GM18870 (cell line): ENCODE measurements at regions not wholly inside any gene's neighbourhood (a gene's known extent, or its start where the extent isn't known, plus 50 kb on each side); places are given as distances from the start of the nearest gene placed in this dataset.

ENCODE experiments used
- ATAC-seq: cut with Tn5 transposase; IDR thresholded peaks from one replicate; pipeline ENCODE4 v1.9.1; 2021; ENCODE audit warnings: moderate library complexity; ENCODE audit not compliant: unreplicated experiment

GRCh38 chr6:142679907-142680700 is 264.9 kb downstream of the HIVEP2 start:
- ATAC-seq: no peak

GRCh38 chr6:142681099-142681498 is 263.9 kb downstream of the HIVEP2 start:
- ATAC-seq: no peak

- ATAC-seq: no peak
These were observed 262.0 kb downstream of the HIVEP2 start for GRCh38 chr6:142682985-142683384.

- no peak for ATAC-seq
These were observed 261.2 kb downstream of the HIVEP2 start for GRCh38 chr6:142683714-142684141.

- no peak for ATAC-seq
These were observed 260.6 kb downstream of the HIVEP2 start for GRCh38 chr6:142684371-142684770.

GRCh38 chr6:142685852-142686506 is 259.0 kb downstream of the HIVEP2 start:
- ATAC-seq: no peak

GRCh38 chr6:142686507-142686887 is 258.5 kb downstream of the HIVEP2 start:
- no peak for ATAC-seq

- no peak for ATAC-seq
These were observed 252.0 kb downstream of the HIVEP2 start for GRCh38 chr6:142692942-142693341.

- ATAC-seq: no peak
These were observed 251.5 kb downstream of the HIVEP2 start for GRCh38 chr6:142693441-142693840.

GRCh38 chr6:142694054-142694453 is 250.9 kb downstream of the HIVEP2 start:
- no peak for ATAC-seq

GRCh38 chr6:142695016-142695415 is 250.0 kb downstream of the HIVEP2 start:
- no peak for ATAC-seq

GRCh38 chr6:142696123-142697000 is 248.6 kb downstream of the HIVEP2 start:
- no peak for ATAC-seq

- no peak for ATAC-seq
These were observed 248.0 kb downstream of the HIVEP2 start for GRCh38 chr6:142697001-142697335.

- no peak for ATAC-seq
These were observed 247.1 kb downstream of the HIVEP2 start for GRCh38 chr6:142697922-142698321.

- ATAC-seq: no peak
These were observed 246.2 kb downstream of the HIVEP2 start for GRCh38 chr6:142698751-142699150.

- ATAC-seq: no peak
These were observed 245.6 kb downstream of the HIVEP2 start for GRCh38 chr6:142699391-142699790.

- ATAC-seq: no peak
These were observed 244.9 kb downstream of the HIVEP2 start for GRCh38 chr6:142700032-142700431.

GRCh38 chr6:142700671-142701312 is 244.2 kb downstream of the HIVEP2 start:
- ATAC-seq: no peak
